Thoracic aorta (tissue), 2 donors: ENCODE measurements at regions not wholly inside any gene's neighbourhood (a gene's known extent, or its start where the extent isn't known, plus 50 kb on each side); places are given as distances from the start of the nearest gene placed in this dataset.

ENCODE experiments used
- ATAC-seq: fragments of 150-250 bp; one replicate; pipeline ENCODE4 v1.8.0; 2017; ENCODE audit warnings: low read depth; ENCODE audit not compliant: insufficient number of reproducible peaks, low FRiP score
- DNase-seq: peaks from one replicate; pipeline ENCODE4 v3.0.0-alpha.2; 2020; ENCODE audit warnings: low spot score
- H3K27ac ChIP-seq, 2 donors: fragments of 200-600 bp; sonication (generic); 1 replicate in 1 of 2; 2 replicates in 1 of 2; pipeline ENCODE4 v1.5.1; 2016; ENCODE audit warnings: mild to moderate bottlenecking in 2 of 2, moderate library complexity in 2 of 2
- H3K27me3 ChIP-seq: fragments of 200-600 bp; sonication (generic); replicated peaks from 2 replicates; pipeline ENCODE4 v1.6.0; 2016; ENCODE audit warnings: mild to moderate bottlenecking; ENCODE audit not compliant: insufficient read depth
- H3K36me3 ChIP-seq: fragments of 200-600 bp; sonication (generic); one replicate; pipeline ENCODE4 v1.5.1; 2016
- H3K4me1 ChIP-seq, 2 donors: fragments of 200-600 bp; sonication (generic); 1 replicate in 1 of 2; 2 replicates in 1 of 2; pipeline versions ENCODE4 v1.5.1 to v1.6.0; 2016; ENCODE audit warnings: low read depth in 2 of 2, mild to moderate bottlenecking in 1 of 2; ENCODE audit not compliant: control insufficient read depth in 1 of 2
- H3K4me3 ChIP-seq: fragments of 200-600 bp; sonication (generic); 2 replicates; pipeline ENCODE4 v1.5.1; 2016; ENCODE audit warnings: mild to moderate bottlenecking
- H3K9me3 ChIP-seq: fragments of 200-600 bp; sonication (generic); 2 replicates; pipeline ENCODE4 v1.5.1; 2016
- CTCF ChIP-seq: fragments of 200-600 bp; sonication (generic); IDR thresholded peaks from one replicate; pipeline ENCODE4 v1.5.1; 2019; ENCODE audit warnings: antibody characterized with exemption

GRCh38 chr15:31270767-31271166, 55.9 kb upstream of the KLF13 start:
- Histone ChIP-seq H3K4me3 (no peak overlapping the region), H3K27me3 (no peaks in the 10 kb centered on the region), H3K9me3 (no peaks in the 10 kb centered on the region), H3K4me1 (no peaks in the 10 kb centered on the region), H3K36me3 (no peaks in the 10 kb centered on the region), H3K27ac (no peak overlapping the region)
- DNase-seq (no peak), ATAC-seq (no peak)
- no peak for TF ChIP-seq CTCF

- DNase-seq (no peak), ATAC-seq (no peak)
- H3K27me3 ChIP-seq, result no peaks in the 10 kb centered on the region
- no peak overlapping the region for H3K4me3 ChIP-seq
- no peak overlapping the region for H3K27ac ChIP-seq
- TF ChIP-seq CTCF, result no peak
- no peaks in the 10 kb centered on the region for H3K4me1 ChIP-seq
- no peaks in the 10 kb centered on the region for H3K36me3 ChIP-seq
- H3K9me3 ChIP-seq, result no peaks in the 10 kb centered on the region
These were observed 55.4 kb upstream of the KLF13 start for GRCh38 chr15:31271224-31271635.

GRCh38 chr15:31271711-31272557, 54.7 kb upstream of the KLF13 start:
- TF ChIP-seq CTCF, result no peak
- no peak for ATAC-seq
- H3K9me3 ChIP-seq, result no peaks in the 10 kb centered on the region
- DNase-seq, result no peak
- no peaks in the 10 kb centered on the region for H3K36me3 ChIP-seq
- no peaks in the 10 kb centered on the region for H3K4me1 ChIP-seq
- H3K4me3 ChIP-seq, result no peak overlapping the region
- no peaks in the 10 kb centered on the region for H3K27me3 ChIP-seq
- H3K27ac ChIP-seq, result no peak overlapping the region

GRCh38 chr15:31272558-31273257, 53.9 kb upstream of the KLF13 start:
- Histone ChIP-seq H3K4me3 (no peak overlapping the region), H3K27ac (peak overlapping the region in 1 of 2 donors; percentile 26), H3K27me3 (no peaks in the 10 kb centered on the region), H3K36me3 (no peaks in the 10 kb centered on the region), H3K9me3 (no peaks in the 10 kb centered on the region), H3K4me1 (no peaks in the 10 kb centered on the region)
- TF ChIP-seq CTCF, result no peak
- DNase-seq (no peak), ATAC-seq (no peak)

- no peak for ATAC-seq
- DNase-seq, result no peak
- H3K27ac ChIP-seq, result no peak overlapping the region
- no peak for TF ChIP-seq CTCF
- no peaks in the 10 kb centered on the region for H3K4me1 ChIP-seq
- H3K9me3 ChIP-seq, result no peaks in the 10 kb centered on the region
- H3K4me3 ChIP-seq, result no peak overlapping the region
- H3K27me3 ChIP-seq, result no peaks in the 10 kb centered on the region
- H3K36me3 ChIP-seq, result no peaks in the 10 kb centered on the region
These were observed 53.2 kb upstream of the KLF13 start for GRCh38 chr15:31273258-31273941.
